ENCODE measurements at regions not wholly inside any gene's neighbourhood (a gene's known extent, or its start where the extent isn't known, plus 50 kb on each side); places are given as distances from the start of the nearest gene placed in this dataset.
"Not testable (repeated sequence)": the region's sequence is repeated elsewhere in the genome, so short reads cannot be mapped to it uniquely, and the experiment has no call there.

DNA sequence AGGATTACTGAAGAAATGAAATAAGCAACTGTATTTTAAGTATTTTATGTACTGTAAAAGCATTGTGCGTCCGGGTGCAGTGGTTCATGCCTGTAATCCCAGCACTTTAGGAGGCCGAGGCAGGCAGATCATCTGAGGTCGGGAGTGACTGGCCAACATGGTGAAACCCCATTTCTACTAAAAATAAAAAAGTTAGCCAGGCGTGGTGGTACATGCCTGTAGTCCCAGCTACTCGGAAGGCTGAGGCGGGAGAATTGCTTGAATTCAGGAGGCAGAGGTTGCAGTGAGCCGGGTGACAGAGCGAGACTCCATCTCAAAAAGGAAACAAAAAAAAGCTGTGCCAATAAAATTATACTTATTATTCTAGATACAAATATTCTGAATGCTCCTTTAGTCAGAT is 215.4 kb upstream of the DMRT1 start:
- not testable (repeated sequence) for H3K27me3 Mint-ChIP-seq (ENCODE audit: insufficient read depth, low read depth, poor library complexity); H3K36me3 Mint-ChIP-seq (ENCODE audit: low read depth); H3F3A ChIP-seq (replicated peaks; ENCODE audit: low read depth); DNase-seq (ENCODE audit: low spot score); H3K27ac ChIP-seq (ENCODE audit: low read depth); H3K4me3 ChIP-seq; H3K4me3 Mint-ChIP-seq; H2AFZ ChIP-seq; ATAC-seq; H3K4me2 ChIP-seq; H4K20me1 ChIP-seq (replicated peaks; ENCODE audit: insufficient read depth); H3K36me3 ChIP-seq (ENCODE audit: insufficient read depth); H3K9me3 Mint-ChIP-seq; H3K9me2 ChIP-seq (ENCODE audit: insufficient read depth); H3K27me3 ChIP-seq (ENCODE audit: insufficient read depth); H3K27ac Mint-ChIP-seq
- Histone ChIP-seq H3K4me1 (ENCODE audit: insufficient read depth) (peaks cover 11% of the 10 kb centered on the region; the same call in 1 of the 2 replicates), H3K79me2 (replicated peaks; ENCODE audit: insufficient read depth) (peaks cover 11% of the 10 kb centered on the region)
- H3K4me1 Mint-ChIP-seq, result peaks cover 16% of the 10 kb centered on the region

DNA sequence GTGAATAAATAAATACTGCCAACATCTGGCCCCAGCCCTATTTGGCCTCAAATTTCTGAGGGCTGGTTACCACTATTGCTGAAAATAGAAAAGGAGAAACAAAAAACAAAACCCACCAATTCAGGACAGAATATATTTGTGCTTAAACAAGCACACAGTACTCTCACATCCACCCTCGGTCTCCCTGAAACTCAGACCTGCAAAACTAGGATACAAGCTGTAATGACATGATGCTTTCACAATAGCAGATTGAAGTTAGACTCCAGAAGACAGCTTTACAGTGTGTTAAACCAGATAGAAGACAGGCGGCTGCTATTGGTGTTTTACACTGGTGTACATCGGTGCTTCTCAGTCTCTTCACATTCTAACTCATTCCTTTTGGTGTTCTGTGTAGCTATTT is 214.9 kb upstream of the DMRT1 start:
- H2AFZ ChIP-seq, result no peak overlapping the region
- no peak overlapping the region for H3K4me2 ChIP-seq
- no peaks in the 10 kb centered on the region for H3K9me2 ChIP-seq (ENCODE audit: insufficient read depth)
- H4K20me1 ChIP-seq (replicated peaks; ENCODE audit: insufficient read depth), result peaks cover 7% of the 10 kb centered on the region; the same call in 1 of the 2 replicates
- Mint-ChIP-seq H3K9me3 (no peaks in the 10 kb centered on the region; the same call in 2 of the 3 replicates), H3K36me3 (ENCODE audit: low read depth) (peaks cover 4% of the 10 kb centered on the region; the same call in 2 of the 3 replicates), H3K4me1 (peaks cover 16% of the 10 kb centered on the region), H3K27ac (no peak overlapping the region), H3K27me3 (ENCODE audit: insufficient read depth, low read depth, poor library complexity) (peaks cover 5% of the 10 kb centered on the region), H3K4me3 (no peak overlapping the region)
- H3K27ac ChIP-seq (ENCODE audit: low read depth), result no peak overlapping the region
- peaks cover 11% of the 10 kb centered on the region; the same call in 1 of the 2 replicates for H3K4me1 ChIP-seq (ENCODE audit: insufficient read depth)
- H3K4me3 ChIP-seq, result no peak overlapping the region
- ATAC-seq (no peak), DNase-seq (ENCODE audit: low spot score) (no peak)
- no peaks in the 10 kb centered on the region for H3K36me3 ChIP-seq (ENCODE audit: insufficient read depth)
- H3K79me2 ChIP-seq (replicated peaks; ENCODE audit: insufficient read depth), result peaks cover 11% of the 10 kb centered on the region
- H3F3A ChIP-seq (replicated peaks; ENCODE audit: low read depth), result no peaks in the 10 kb centered on the region
- TF ChIP-seq JUNB (IDR thresholded peaks at IDR 0.05; ENCODE audit: unreplicated experiment), result no peak
- TF ChIP-seq, protein P1, sequence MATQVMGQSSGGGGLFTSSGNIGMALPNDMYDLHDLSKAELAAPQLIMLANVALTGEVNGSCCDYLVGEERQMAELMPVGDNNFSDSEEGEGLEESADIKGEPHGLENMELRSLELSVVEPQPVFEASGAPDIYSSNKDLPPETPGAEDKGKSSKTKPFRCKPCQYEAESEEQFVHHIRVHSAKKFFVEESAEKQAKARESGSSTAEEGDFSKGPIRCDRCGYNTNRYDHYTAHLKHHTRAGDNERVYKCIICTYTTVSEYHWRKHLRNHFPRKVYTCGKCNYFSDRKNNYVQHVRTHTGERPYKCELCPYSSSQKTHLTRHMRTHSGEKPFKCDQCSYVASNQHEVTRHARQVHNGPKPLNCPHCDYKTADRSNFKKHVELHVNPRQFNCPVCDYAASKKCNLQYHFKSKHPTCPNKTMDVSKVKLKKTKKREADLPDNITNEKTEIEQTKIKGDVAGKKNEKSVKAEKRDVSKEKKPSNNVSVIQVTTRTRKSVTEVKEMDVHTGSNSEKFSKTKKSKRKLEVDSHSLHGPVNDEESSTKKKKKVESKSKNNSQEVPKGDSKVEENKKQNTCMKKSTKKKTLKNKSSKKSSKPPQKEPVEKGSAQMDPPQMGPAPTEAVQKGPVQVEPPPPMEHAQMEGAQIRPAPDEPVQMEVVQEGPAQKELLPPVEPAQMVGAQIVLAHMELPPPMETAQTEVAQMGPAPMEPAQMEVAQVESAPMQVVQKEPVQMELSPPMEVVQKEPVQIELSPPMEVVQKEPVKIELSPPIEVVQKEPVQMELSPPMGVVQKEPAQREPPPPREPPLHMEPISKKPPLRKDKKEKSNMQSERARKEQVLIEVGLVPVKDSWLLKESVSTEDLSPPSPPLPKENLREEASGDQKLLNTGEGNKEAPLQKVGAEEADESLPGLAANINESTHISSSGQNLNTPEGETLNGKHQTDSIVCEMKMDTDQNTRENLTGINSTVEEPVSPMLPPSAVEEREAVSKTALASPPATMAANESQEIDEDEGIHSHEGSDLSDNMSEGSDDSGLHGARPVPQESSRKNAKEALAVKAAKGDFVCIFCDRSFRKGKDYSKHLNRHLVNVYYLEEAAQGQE (IDR thresholded peaks at IDR 0.05; ENCODE audit: unreplicated experiment), result no peak
- no peak for TF ChIP-seq ZNF114 (CRISPR knock-in tag; IDR thresholded peaks at IDR 0.05)
- no peak for TF ChIP-seq EZH2phosphoT487 (IDR thresholded peaks at IDR 0.05; ENCODE audit: unreplicated experiment)
- TF ChIP-seq EZH2 (IDR thresholded peaks at IDR 0.05; ENCODE audit: low read depth, unreplicated experiment), result no peak
- no peak for TF ChIP-seq POLR2AphosphoS5 (IDR thresholded peaks at IDR 0.05; ENCODE audit: low read depth)
- TF ChIP-seq, protein P2, sequence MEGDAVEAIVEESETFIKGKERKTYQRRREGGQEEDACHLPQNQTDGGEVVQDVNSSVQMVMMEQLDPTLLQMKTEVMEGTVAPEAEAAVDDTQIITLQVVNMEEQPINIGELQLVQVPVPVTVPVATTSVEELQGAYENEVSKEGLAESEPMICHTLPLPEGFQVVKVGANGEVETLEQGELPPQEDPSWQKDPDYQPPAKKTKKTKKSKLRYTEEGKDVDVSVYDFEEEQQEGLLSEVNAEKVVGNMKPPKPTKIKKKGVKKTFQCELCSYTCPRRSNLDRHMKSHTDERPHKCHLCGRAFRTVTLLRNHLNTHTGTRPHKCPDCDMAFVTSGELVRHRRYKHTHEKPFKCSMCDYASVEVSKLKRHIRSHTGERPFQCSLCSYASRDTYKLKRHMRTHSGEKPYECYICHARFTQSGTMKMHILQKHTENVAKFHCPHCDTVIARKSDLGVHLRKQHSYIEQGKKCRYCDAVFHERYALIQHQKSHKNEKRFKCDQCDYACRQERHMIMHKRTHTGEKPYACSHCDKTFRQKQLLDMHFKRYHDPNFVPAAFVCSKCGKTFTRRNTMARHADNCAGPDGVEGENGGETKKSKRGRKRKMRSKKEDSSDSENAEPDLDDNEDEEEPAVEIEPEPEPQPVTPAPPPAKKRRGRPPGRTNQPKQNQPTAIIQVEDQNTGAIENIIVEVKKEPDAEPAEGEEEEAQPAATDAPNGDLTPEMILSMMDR (conservative IDR thresholded peaks at IDR 0.05; ENCODE audit: low read depth in 2 of 2), result no peak
- H3K27me3 ChIP-seq (ENCODE audit: insufficient read depth), result no peaks in the 10 kb centered on the region

All from GM23338 (cell line).